Right hindlimb (tissue), 1 donor: ENCODE measurements at regions not wholly inside any gene's neighbourhood (a gene's known extent, or its start where the extent isn't known, plus 50 kb on each side); places are given as distances from the start of the nearest gene placed in this dataset.
"Not testable (repeated sequence)": the region's sequence is repeated elsewhere in the genome, so short reads cannot be mapped to it uniquely, and the experiment has no call there.

Source experiments
- DNase-seq: peaks from one replicate; pipeline ENCODE4 v3.0.0-alpha.2; 2018

DNA sequence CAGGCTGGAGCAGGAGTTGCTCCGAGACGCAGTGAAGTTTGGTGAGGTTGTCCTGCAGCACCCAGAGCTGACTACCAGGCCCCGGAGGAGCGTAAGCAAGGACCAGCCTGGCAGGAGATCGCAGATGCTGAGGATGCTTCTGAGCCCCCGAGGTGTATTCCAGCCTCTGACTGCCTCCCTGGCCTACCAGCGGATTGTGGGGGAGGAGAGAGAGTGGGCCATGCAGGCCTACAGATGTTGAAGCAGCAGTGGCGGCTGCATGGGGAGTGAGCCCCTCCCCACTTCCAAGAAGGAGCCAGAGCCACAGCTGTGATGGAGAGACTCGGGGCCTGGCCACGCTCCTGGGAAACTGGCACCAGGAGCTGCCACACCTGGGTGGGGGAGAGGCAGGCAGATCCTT lies 302.5 kb upstream of the PROK2 start:
- no peak for DNase-seq

DNA sequence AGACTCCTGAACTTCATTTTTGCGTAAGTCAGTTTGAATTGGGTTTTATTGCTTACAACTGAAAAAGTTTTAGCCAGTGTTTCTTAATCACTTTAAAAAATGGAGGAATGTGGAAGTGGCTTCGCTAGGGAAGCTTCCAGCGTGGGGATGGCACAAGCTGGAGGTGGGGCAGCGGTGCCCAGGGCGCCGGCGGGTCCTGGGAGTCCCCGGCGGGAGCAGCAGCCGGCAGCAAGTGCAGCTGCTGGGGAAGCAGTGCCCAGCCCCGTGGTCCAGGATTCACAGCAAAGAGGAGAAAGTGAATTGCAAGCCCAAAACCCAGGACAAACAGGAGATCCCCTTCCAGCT lies 301.8 kb upstream of the PROK2 start:
- DNase-seq: no peak

DNA sequence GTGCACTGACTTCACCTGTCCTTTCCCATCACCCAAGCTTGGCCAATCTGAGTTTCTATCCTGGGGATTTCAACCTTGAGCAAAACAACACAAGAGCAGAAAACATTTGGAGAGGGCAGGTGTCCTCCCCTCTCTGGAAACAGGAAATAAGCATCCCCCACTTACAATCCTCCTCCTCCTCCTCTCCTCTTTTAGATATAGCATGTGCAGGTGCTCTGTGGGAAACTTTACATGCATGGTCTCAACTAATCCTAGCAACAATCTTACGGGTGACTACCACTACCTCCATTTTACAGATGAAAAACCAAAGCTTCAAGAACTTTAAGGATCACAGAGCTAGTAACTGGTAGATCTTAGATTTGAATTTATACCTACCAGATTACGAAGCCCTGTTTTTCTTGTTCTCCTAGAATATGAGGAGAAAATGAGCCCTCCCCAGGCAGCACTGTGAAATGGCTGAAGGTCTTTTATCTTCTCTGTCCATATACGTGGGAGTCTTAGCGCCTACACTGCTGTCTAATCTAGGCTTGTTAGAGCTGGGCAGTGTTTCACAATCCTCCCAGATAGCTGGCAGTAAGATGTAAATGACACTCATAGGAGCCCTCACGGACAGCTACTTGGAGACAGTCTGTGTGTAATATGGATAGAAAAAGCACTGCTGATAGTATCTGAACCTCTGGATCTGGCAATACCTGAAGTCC lies 301.2 kb upstream of the PROK2 start:
- DNase-seq: no peak

DNA sequence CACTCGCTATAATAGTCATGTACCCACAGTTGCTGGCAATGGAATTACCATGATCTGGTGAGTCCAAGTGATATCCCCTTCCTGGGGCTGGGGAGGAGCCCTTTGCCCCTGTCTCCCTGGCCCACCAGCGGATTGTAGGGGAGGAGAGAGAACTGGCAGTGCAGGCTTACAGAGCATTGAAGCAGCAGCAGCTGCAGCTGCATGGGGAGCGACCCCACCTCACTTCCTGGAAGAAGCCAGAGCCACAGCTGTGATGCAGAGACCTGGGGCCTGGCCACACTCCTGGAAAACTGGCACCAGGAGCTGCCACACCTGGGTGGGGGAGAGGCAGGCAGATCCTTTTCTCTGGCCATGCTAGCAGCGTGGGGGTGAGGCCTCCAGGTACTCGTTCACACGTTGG lies 300.1 kb upstream of the PROK2 start:
- no peak for DNase-seq

DNA sequence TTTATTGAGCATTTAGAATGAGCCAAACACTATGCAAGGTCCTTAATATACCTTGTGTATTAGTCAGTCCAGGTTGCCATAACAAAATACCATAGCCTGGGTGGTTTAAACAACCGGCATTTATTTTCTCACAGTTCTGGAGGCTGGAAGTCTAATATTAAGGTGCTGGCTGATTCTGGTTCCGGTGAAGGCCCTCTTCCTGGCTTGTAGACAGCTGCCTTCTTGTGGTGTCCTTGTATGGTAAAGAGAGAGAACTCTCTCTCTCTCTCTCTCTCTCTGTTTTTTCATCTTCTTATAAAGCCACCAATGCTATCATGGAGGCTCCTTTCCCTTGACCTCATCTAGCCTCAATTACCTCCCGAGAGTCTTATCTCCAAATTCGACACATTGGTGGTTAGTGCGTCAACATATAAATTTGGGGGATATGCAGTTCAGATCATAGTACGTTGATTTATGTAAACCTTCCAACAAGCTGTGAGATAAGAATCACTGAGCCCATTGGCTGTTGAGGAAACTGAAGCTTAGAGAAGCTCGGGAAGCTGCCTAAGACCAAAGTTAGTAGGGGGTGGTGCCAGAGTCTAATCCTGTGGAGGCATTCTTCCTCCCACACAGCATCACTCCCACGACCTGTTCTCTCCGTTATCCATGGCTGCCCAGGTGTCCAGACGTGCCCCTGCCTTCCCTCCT lies 298.0 kb upstream of the PROK2 start:
- no peak for DNase-seq

DNA sequence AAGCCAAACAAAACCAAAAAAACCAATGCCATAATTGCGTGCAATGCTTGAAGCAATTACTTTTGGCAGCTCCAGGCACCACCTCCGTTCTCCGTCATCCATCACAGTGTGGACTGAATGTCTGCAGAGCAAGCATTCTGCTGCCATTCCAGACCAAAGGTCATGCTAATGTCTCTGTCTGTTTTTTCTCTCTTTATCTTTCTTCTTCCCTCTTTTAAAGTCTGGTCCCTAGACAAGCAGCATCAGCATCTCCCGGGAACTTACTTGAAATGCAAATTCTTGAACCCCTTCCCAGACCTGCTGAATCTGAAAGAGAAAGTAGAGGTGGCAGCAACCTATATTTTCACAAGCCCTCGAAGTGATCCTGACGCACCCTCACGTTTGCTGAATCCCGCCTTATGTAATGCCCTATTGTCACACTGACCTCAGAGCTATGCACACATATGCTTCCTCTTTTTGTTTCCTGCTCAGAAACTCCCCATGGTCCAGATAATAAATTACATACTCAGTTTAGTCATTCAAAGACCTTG lies 297.3 kb upstream of the PROK2 start:
- DNase-seq: no peak

DNA sequence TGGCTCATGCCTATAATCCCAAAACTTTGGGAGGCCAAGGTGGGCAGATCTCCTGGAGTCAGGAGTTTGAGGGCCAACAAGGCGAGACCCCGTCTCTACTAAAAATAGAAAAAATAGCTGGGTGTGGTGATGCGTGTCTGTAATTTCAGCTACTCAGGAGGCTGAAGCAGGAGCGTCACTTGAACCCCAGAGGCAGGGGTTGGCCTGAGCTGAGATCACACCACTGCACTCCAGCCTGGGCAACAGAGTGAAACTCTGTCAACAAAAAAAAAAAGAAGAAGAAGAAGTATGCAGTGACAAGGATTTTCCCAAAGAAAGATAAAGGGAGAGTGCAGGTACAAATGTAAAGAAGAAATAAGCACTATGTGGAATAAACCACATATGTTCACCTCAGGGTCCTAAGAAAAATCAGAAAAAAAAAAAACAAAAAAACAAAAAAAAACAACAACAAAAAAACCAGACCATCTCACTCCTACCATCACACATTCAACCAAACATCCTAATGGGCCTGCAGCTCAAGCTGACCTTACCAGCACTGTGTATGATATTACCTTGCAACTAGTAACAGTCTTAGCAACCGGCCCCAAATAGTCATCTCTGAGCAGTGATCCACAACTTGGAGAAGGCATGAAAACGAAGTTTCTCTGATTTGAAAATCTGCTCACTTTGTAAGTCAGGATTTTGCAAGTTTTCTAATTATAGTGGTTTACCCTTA lies 296.7 kb upstream of the PROK2 start:
- no peak for DNase-seq

DNA sequence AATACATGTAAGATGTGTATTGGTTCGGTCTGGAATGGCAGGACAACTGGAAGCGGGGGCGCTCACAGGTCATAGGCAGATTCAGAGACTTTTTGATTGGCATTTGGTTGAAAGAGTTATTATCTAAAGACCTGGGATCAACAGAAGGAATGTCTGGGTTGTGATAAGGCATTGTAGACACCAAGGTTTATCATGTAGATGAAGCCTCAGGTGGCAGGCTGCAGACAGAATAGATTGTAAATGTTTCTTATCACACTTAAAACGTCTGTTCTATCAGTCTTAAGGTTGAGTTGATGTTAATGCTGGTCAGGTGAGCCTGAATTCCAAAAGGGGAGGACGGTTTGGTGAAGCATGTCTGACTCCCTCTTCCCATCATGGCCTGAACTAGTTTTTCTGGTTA lies 295.9 kb upstream of the PROK2 start:
- no peak for DNase-seq

DNA sequence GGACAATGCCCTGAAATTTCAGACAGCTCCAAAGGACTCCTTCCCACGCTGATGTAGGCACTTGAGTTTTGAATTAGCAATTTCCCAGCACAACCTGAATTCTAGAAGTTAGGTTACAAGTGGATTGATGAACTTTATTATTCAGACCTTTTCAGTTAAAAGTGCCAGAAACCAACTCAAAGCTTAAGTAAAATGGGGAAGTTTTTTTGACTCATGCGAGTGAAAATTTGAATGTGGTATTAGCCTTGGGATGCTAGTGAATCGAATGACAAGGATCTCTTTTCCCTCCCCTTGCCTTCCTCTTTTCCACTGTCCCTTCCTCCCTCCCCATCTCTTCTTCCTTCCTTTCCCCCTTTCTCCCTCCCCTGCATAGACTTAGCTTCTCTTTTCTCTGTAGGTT lies 295.1 kb upstream of the PROK2 start:
- no peak for DNase-seq

DNA sequence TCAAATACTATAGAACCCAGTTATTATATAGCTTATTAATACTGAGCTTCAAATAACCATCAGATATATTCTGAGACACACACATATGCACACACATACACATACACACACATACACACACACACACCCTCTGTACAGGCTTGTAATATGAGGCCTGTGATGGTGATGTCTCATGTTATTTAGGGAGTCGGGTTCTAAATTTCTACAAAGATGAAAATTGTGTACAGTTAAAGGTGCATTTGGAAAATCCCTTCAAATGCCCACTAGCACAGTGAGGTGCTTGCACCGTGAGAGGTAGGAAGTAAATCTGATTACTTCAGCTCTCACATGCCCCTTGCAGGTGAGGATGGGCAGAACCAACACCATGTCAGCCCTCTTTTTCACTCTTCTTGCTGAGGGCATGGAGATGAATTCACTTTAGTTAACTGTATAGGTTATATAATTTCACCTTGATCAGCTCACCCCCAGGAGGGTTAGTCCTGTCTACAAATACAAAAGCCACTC lies 294.5 kb upstream of the PROK2 start:
- DNase-seq: no peak

DNA sequence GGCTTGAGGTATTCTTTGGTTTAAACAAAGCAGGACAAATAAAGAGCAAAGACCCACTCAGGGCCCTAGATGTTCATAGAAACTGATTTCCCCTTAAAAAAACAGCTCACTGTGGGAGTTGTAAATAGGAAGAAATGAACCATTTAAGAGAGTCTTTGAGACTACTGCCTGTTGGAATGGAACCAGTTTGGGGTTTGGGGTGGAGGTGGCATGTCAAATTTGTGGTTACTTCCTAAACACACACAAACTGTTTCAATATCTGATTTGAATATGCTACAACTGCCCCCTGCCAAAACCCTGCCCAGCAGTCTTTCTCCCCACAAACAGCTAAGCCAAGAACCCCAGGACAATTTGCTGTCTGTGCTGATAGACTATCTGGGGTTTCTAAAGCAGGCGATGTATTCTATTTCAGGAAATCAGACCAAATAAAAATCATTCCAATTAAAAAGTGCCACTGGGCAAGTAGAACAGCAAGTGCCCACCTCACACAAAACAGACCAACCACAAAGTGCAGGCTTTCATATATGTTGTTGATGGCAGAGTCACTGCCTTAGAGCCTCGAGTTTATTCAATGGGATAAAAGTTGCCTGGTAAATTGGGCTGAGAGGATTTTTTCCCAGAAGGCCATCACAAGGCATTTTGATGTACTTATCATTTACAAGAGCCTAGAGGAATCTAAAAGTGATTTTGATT lies 293.9 kb upstream of the PROK2 start:
- no peak for DNase-seq

DNA sequence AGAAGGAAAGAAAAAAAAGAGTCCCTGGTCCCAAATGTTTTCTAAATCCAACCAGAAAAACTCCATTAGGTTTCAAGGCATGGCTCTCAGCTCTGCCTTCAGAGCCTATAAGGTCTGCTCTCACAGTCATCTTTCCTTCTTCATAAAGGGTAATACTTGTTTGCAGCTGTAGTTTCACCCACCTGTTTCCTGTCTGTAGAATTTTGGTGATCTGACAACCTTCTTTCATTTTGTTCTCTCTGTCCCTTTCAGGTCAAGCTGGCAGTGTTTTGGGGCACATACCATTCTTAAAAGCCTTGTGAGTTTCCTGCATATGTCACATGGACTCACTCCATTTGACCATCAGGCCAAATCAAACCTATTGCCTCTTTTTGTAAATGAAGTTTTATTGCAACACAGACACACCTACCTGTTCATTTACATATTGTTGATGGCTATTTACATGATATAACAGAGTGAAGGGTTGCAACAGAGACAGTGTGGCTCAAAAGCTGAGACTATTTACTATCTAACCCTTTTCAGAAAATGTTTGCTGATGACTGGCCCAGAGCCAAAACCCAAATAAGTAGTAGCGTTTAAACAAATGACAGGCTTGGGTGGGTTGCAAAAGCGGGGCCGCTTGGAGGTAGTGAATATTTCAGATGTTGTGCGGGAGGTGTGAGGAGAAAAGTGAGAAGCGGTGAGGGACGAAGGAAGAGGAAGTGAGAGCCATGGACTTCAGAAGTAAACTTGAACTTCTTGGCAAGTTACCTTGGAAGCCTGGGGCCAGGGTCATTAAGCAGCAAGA lies 292.7 kb upstream of the PROK2 start:
- DNase-seq: no peak

DNA sequence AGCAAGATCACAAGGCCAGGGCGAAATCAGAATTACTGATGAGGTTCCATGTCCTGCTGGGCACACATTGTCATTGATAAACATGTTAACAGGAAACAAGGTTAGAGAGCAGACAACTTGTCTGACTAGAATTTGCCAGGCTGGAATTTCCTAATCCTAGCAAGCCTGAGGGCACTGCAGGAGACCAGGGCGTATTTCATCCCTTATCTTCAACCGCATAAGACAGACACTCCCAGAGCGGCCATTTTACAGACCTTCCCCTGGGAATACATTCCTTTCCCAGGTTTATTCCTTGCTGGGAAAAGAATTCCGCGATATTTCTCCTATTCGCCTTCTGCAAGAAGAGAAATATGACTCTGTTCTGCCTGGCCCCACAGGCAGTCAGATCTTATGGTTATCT lies 290.9 kb upstream of the PROK2 start:
- DNase-seq: not testable (repeated sequence)

DNA sequence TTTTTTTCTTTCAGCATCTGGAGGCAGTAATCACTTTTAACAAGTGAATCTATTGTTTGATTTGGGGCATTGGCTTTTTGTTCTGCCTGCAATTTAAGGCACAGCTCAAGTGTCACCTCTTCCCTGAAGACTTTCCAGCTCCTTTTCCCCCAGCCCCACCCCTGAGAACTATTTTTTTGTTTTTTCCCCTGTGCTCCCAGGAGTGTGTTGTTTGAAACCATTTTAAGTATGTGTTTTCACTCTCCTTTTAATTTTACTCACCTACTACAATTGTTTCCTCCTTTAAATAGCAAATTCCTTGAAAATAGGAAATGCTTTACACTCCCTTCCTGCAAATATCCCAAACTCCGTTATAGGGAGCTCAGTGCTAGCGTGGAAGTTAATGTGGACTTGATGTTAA lies 286.7 kb upstream of the PROK2 start:
- DNase-seq: no peak

DNA sequence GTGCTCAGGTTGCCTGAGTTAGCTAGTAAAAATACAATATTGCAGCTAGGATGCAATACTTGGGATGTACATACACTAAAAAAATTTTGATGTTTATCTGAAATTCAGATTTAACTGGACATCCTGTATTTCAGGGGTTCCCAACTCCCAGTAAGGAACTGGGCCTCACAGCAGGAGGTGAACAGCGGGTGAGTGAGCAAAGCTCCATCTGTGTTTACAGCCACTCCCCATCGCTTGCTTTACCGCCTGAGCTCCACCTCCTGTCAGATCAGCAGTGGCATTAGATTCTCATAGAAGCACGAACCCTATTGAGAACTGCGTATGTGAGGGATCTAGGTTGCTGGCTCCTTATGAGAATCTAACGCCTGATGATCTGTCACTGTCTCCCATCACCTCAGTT lies 285.1 kb upstream of the PROK2 start:
- DNase-seq: no peak

DNA sequence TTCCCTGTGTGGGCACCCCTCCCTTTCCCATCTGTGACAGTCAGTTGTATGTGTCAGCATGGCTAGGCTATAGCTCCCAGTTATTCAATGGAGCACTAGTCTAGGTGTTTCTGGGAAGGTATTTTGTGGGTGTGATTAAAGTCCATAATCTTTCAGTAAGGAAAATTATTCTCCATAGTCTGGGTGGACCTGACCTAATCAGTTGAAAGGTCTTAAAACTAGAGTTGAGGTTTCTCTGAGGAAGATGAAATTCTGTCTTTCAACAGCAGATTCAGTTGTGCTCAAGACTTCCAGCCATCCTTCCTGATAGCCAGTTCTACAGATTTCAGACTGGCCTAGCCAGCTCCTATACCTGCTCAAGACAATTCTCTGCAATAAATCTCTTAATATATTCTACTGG lies 284.6 kb upstream of the PROK2 start:
- no peak for DNase-seq

DNA sequence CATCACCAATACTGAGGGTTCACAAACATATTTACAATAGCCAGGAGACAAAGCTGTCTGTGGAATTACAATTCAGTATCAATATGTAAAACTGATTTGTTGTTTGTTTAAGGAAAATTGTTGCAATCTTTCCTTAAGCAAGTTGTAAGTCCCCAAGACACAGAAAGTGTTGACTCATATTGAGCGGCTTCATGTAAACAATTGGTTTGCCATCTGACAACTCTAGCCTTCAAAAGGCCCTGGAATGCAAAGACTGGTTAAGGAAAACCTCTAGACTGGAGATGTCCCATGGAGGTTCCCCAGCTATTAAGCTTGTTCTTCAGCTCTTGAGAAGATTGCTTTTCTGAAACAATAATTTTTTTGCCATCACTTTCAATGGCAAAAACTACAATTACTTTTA lies 283.7 kb upstream of the PROK2 start:
- DNase-seq: no peak

DNA sequence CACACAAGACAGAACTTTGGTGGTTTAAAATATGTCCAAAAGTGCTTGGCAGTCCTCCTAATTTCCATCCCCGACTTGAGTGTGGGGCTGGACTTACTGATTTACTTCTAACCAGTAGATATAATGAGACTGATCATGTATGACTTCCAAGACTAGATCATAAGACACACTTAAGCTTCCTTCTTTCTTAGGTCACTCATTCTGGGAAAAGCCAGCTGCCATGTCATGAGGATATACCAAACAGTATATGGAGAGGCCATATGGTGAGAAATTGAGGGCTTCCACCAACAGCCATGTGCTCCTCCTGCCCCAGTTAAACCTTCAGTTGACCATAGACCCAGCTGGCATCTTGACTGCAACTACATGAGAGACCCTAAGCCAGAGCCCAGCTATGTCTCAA lies 282.8 kb upstream of the PROK2 start:
- no peak for DNase-seq

DNA sequence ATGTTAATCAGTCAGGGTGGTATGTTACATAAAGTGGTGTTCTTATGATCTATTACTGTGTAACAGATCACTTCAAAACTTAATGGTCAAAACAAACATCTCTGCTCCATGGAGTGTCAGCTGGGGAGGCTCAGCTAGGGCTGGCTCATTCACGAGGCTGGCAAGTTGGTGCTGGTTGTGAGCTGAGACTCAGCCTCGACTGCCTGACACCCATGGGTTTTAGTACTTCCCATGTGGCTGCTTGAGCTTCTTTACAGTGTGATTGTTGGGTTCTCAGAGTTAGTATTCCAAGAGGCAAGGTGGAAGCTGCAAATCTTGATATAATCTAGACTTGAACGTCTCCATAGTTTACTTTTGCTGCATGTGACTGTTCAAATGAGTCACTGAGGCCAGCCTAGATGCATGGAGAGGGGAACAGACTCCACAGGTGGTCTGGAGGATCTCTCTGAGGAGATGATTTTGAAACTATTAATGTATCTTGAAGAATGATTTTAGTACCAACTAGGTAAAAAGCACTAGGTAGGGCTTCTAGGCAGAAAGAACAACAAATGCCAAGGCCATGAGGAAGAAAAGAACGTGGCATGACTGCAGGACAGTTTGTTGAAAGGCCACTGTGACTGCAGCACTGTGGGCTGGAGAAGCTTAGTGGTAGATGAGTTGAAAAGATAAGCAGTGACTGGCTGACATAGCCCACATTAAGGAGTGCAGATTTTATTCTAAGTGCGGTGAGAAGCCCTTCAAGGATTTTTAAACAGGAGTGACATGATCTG lies 281.1 kb upstream of the PROK2 start:
- DNase-seq: no peak

DNA sequence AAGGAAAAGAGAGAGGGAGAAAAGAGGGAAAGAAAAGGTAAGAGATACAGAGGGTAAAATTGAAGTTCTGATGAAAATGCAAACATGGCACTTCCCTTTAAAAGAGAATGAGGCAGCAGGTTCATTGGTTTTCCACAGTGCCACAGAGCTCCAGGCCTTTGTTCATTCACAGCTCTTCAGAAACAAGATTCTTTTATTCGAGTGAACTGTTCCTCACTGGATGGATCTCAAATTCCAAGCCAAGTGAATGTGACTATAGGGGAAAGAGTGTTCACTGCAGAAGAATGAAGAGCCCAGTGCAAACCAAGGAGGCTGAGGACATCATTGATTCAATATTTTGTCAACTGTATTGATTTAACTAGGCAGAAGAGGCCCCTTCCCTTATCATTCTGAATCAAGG lies 280.3 kb upstream of the PROK2 start:
- DNase-seq: no peak

DNA sequence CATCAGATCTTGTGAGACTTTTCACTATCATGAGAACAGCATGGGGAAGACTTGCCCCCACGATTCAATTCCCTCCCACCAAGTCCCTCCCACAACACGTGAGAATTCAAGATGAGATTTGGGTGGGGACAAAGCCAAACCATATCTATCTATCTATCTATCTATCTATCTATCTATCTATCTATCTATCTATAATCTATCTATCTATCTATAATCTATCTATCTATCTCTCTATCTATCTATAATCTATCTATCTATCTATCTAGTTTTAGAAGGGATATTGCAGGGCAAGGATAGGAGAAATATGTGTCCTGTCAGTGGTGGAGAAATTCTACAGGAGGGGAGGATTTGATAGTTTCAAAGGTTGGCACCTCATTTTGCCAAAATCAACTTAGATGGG lies 279.8 kb upstream of the PROK2 start:
- not testable (repeated sequence) for DNase-seq

DNA sequence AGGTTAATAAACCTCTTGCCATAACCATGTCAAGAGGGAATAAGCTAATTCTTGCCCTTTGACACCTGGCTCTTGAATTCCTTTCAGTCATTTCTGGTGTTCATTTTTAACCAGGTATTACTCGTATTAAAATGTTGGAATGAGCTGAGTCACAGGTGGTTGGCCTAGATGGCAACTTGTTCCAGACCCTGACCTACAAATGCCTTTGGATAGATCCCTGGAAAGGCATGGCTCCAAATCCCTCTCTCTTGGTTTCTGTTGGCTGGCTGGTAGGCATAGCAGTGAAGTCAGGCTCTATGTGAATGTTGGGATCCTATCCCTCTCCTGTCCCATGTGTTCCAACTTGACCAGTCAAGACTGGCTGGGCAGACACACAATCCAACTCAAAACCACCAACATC lies 277.1 kb upstream of the PROK2 start:
- no peak for DNase-seq
